GM12865 (cell line): ENCODE measurements at regions not wholly inside any gene's neighbourhood (a gene's known extent, or its start where the extent isn't known, plus 50 kb on each side); places are given as distances from the start of the nearest gene placed in this dataset.

Experiments
- DNase-seq: peaks from one replicate; pipeline ENCODE4 v3.0.0; 2010; ENCODE audit warnings: low read depth
- H3K4me3 ChIP-seq: 2 replicates; pipeline ENCODE4 v1.5.1; 2011; ENCODE audit warnings: mild to moderate bottlenecking, low read depth, low read length, control low read depth
- TF ChIP-seq, protein P1 (sequence below): IDR thresholded peaks from 2 replicates; pipeline ENCODE4 v1.5.1; 2011; ENCODE audit warnings: low read length, control low read depth, low read depth, inconsistent platforms; ENCODE audit not compliant: insufficient read depth; ENCODE audit errors: missing control alignments

DNA sequence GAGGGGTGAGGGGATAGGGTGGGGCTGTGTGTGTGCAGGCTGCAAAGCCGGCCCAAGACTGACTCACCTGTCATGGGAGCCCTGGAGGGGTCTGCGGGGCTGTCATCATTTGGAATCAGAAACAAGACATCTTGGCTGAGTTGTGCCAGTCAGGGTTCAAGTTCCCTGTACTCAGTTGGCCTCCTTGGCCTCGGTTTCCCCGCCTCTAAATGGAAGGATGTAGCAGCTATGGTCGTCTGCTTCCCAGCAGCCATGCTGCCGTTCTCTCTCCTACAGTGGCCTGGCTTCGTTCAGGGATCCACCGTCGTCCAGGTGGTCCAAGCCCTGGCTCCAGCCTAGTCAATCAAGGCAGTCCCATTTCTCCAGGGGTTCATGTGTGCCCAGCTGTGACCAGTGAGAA, 83.6 kb upstream of the PMEPA1 start:
- no peak overlapping the region for H3K4me3 ChIP-seq
- no peak for DNase-seq
- TF ChIP-seq, protein P1, sequence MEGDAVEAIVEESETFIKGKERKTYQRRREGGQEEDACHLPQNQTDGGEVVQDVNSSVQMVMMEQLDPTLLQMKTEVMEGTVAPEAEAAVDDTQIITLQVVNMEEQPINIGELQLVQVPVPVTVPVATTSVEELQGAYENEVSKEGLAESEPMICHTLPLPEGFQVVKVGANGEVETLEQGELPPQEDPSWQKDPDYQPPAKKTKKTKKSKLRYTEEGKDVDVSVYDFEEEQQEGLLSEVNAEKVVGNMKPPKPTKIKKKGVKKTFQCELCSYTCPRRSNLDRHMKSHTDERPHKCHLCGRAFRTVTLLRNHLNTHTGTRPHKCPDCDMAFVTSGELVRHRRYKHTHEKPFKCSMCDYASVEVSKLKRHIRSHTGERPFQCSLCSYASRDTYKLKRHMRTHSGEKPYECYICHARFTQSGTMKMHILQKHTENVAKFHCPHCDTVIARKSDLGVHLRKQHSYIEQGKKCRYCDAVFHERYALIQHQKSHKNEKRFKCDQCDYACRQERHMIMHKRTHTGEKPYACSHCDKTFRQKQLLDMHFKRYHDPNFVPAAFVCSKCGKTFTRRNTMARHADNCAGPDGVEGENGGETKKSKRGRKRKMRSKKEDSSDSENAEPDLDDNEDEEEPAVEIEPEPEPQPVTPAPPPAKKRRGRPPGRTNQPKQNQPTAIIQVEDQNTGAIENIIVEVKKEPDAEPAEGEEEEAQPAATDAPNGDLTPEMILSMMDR = no peak

DNA sequence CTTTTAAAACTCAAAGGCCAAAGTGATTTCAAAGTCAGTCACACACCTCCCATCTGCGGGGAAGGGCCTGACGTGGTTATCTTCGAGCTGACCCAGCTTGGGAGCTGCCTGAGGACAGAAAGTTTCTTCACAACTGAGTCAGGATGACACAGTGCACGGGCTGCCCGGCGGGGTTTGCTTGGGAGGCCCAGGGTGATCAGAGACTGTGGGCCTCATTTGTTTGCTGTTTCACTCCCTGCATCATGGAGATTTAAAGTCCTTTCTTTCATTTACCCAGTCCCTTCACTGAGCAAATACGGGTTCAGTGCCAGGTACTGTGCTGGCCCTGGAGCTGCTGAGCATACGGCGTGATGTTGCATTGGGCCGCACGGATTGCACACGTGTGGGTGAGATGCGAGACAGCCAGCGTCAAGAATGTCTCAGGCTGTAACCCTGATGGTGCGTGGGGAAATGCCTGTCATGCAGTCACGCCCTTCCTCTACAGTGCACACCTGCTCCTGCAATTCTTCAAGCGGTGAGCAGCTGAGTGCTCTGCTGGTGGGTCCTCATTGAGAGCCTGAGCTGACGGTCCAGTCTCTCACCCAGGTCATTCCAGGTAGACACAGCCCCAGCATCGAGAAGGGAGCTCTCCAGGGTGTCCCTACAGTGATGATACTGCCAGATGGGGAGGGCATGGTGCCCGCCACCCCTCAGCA, 82.7 kb upstream of the PMEPA1 start:
- no peak for DNase-seq
- TF ChIP-seq, protein P1 = no peak

DNA sequence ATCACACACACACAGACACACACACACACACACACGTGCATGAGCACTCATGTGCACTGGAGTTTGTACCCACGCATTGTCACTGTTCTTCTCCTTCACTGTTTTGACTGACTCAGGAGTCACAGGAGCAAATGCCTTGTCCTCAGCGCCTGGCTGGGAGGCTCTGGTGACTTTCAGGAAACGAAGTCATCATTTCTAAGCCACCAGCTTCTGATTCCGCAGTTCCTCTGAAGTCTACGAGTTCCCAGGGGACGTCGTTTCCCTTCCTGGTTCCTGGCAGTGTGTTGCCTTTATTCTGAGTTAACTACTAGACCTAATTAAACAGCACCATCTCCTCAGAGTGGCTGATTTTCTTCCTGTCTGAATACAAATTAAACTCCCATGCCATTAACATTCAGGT, 82.2 kb upstream of the PMEPA1 start:
- no peak for DNase-seq
- no peak overlapping the region for H3K4me3 ChIP-seq
- TF ChIP-seq, protein P1 = no peak

More for the DNA sequence above, 82.7 kb upstream of the PMEPA1 start:
- H3K4me3 ChIP-seq = no peak overlapping the region

DNA sequence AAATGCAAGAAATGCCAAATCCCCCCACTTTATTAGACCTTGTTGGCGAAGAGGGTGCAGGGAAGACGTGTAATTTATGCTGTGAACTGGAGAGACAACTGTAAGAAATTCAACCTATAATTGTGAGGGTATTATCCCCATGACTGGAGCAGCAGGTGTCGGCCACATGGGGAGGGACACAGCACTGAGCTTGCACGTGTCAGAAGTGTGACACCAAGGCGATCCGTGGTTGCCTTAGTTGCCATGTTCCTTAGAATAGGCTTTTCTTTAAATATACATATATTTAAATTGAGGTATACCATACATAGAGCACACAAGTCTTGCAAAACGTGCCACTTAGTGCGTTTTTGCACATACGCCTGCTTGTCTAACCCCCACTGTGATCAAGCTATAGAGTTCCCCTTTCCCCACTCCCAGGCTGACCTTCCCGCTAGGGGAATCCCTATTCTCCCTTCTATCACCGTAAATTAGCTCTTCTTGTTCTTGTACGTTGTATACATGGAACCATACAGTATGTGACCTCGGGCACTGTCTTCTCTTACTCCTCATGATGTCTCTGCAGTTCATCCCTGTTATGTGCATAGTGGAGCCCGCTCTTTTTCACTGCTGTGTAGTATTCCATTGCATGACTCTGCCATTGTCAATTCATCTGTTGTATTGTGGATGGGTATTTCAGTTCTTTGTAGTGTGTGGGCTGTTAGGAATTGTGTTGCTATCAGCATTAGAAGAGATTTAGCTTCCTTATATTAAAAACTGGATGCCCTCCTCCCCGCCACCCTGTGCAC, 81.6 kb upstream of the PMEPA1 start:
- DNase-seq = no peak
- TF ChIP-seq, protein P1 = no peak
- H3K4me3 ChIP-seq = no peak overlapping the region

DNA sequence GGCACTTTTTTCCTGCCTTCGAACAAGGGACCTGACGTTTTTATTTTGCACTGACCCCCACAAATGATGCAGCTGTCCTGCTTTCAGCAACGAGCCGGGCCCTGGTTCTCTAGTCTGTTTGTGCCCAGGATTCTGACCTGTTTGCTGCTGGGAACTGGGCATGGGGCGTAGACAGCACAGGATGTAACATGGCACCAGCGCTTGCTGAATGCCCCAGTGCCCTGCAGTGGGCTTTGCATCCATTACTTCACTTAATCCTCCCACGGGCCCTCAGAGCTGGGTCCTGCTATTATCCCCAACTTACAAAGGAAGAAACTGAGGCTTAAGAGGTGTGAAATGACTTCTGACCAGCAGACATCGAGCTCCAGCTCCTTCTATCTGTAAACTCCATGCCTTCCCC, 80.4 kb upstream of the PMEPA1 start:
- no peak for DNase-seq
- TF ChIP-seq, protein P1 = no peak
- no peak overlapping the region for H3K4me3 ChIP-seq

DNA sequence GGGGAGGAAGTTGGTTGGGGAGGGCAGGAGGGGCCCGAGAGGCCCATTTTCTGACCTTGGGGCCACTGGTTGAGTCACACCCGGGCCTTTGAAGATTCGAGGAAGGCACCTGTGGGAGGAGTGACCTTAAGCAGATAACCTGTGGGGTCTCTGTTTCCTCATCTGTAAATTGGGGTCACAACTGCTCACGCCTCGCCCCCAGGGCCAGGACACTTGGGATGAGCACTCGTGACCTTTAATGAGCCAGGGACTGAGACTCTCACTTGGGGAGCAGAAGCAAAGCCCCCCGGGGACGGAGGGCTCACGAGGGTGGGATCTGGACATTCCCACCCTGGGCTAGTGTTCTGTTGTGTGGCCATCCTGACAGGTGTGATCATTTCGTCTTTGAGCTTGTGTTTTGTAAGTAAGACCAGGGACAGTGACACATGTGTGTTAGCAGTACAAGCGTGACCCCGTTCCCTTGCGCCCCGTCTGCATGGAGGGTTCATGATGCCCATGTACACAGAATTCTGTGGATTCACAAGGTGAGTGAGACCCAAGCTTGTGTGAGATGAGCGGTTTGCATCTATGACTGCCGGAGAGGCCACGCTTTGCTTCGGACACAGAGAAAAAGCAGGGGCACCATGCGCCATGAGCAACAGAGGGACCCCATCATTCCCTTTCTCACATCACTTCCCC, 79.3 kb upstream of the PMEPA1 start:
- H3K4me3 ChIP-seq = no peak overlapping the region
- DNase-seq = no peak
- TF ChIP-seq, protein P1 = no peak
